ENCODE measurements at regions not wholly inside any gene's neighbourhood (a gene's known extent, or its start where the extent isn't known, plus 50 kb on each side); places are given as distances from the start of the nearest gene placed in this dataset.
"Not testable (repeated sequence)": the region's sequence is repeated elsewhere in the genome, so short reads cannot be mapped to it uniquely, and the experiment has no call there.

GRCh38 chr3:150330174-150330573, 77.9 kb upstream of the TSC22D2 start:
- Histone ChIP-seq H3K9me3 (no peaks in the 10 kb centered on the region), H3K27ac (no peak overlapping the region), H3K4me2 (no peak overlapping the region), H3K27me3 (no peaks in the 10 kb centered on the region), H3K36me3 (no peaks in the 10 kb centered on the region), H3K4me3 (no peak overlapping the region), H4K20me1 (no peaks in the 10 kb centered on the region), H3K4me1 (no peaks in the 10 kb centered on the region), H3K9ac (no peak overlapping the region)
- TF ChIP-seq Cebpa-rat (IDR thresholded peaks at IDR 0.05): no peak

- Histone ChIP-seq H3K4me2 (no peak overlapping the region), H3K4me1 (no peaks in the 10 kb centered on the region), H3K9ac (no peak overlapping the region), H3K9me3 (no peaks in the 10 kb centered on the region), H3K36me3 (no peaks in the 10 kb centered on the region), H3K27ac (no peak overlapping the region), H4K20me1 (no peaks in the 10 kb centered on the region), H3K27me3 (no peaks in the 10 kb centered on the region), H3K4me3 (no peak overlapping the region)
- no peak for TF ChIP-seq Cebpa-rat (IDR thresholded peaks at IDR 0.05)
Measured at GRCh38 chr3:150329408-150329807, 78.7 kb upstream of the TSC22D2 start.

- H3K4me2 ChIP-seq: no peak overlapping the region
- no peak overlapping the region for H3K9ac ChIP-seq
- no peak for TF ChIP-seq Cebpa-rat (IDR thresholded peaks at IDR 0.05)
- no peak overlapping the region for H3K4me3 ChIP-seq
- no peaks in the 10 kb centered on the region for H3K27me3 ChIP-seq
- no peaks in the 10 kb centered on the region for H3K36me3 ChIP-seq
- H3K9me3 ChIP-seq: no peaks in the 10 kb centered on the region
- no peaks in the 10 kb centered on the region for H4K20me1 ChIP-seq
- H3K4me1 ChIP-seq: no peaks in the 10 kb centered on the region
- H3K27ac ChIP-seq: no peak overlapping the region
Measured at GRCh38 chr3:150328654-150329040, 79.5 kb upstream of the TSC22D2 start.

- Histone ChIP-seq H4K20me1 (no peaks in the 10 kb centered on the region), H3K4me2 (no peak overlapping the region), H3K4me1 (no peaks in the 10 kb centered on the region), H3K9me3 (no peaks in the 10 kb centered on the region), H3K4me3 (no peak overlapping the region), H3K27ac (no peak overlapping the region), H3K36me3 (no peaks in the 10 kb centered on the region), H3K9ac (no peak overlapping the region), H3K27me3 (no peaks in the 10 kb centered on the region)
- TF ChIP-seq Cebpa-rat (IDR thresholded peaks at IDR 0.05): no peak
Measured at GRCh38 chr3:150327678-150328653, 80.1 kb upstream of the TSC22D2 start.

GRCh38 chr3:150324788-150325187, 83.3 kb upstream of the TSC22D2 start:
- no peak for TF ChIP-seq Cebpa-rat (IDR thresholded peaks at IDR 0.05)
- H3K4me2 ChIP-seq: no peak overlapping the region
- no peak overlapping the region for H3K4me3 ChIP-seq
- H3K36me3 ChIP-seq: no peaks in the 10 kb centered on the region
- H4K20me1 ChIP-seq: no peaks in the 10 kb centered on the region
- H3K9ac ChIP-seq: no peak overlapping the region
- no peaks in the 10 kb centered on the region for H3K27me3 ChIP-seq
- H3K27ac ChIP-seq: no peak overlapping the region
- H3K9me3 ChIP-seq: no peaks in the 10 kb centered on the region; the same call in 1 of the 2 replicates
- no peaks in the 10 kb centered on the region for H3K4me1 ChIP-seq

GRCh38 chr3:150324245-150324644, 83.9 kb upstream of the TSC22D2 start:
- Histone ChIP-seq H3K4me1 (no peaks in the 10 kb centered on the region), H3K9me3 (no peaks in the 10 kb centered on the region; the same call in 1 of the 2 replicates), H3K9ac (no peak overlapping the region), H3K27me3 (no peaks in the 10 kb centered on the region), H3K36me3 (no peaks in the 10 kb centered on the region), H4K20me1 (no peaks in the 10 kb centered on the region), H3K27ac (no peak overlapping the region), H3K4me3 (no peak overlapping the region), H3K4me2 (no peak overlapping the region)
- no peak for TF ChIP-seq Cebpa-rat (IDR thresholded peaks at IDR 0.05)

GRCh38 chr3:150323770-150324169, 84.3 kb upstream of the TSC22D2 start:
- TF ChIP-seq Cebpa-rat (IDR thresholded peaks at IDR 0.05): no peak
- Histone ChIP-seq H4K20me1 (no peaks in the 10 kb centered on the region), H3K36me3 (no peaks in the 10 kb centered on the region), H3K4me3 (no peak overlapping the region), H3K27ac (no peak overlapping the region), H3K4me2 (no peak overlapping the region), H3K9ac (no peak overlapping the region), H3K27me3 (no peaks in the 10 kb centered on the region), H3K4me1 (no peaks in the 10 kb centered on the region), H3K9me3 (no peaks in the 10 kb centered on the region; the same call in 1 of the 2 replicates)

- not testable (repeated sequence) for H3K4me1 ChIP-seq, H3K36me3 ChIP-seq, H3K4me3 ChIP-seq, H3K27ac ChIP-seq, H3K4me2 ChIP-seq, H3K9ac ChIP-seq, H3K9me3 ChIP-seq, H4K20me1 ChIP-seq, H3K27me3 ChIP-seq
Measured at GRCh38 chr3:150323091-150323490, 85.0 kb upstream of the TSC22D2 start.

- H3K27ac ChIP-seq, H3K9me3 ChIP-seq, H3K27me3 ChIP-seq, H3K4me3 ChIP-seq, H3K4me1 ChIP-seq, H3K36me3 ChIP-seq, H3K9ac ChIP-seq, H4K20me1 ChIP-seq, H3K4me2 ChIP-seq: not testable (repeated sequence)
Measured at GRCh38 chr3:150320971-150321370, 87.1 kb upstream of the TSC22D2 start.

GRCh38 chr3:150319900-150320299, 88.2 kb upstream of the TSC22D2 start:
- H3K27ac ChIP-seq: no peak overlapping the region
- H3K9ac ChIP-seq: no peak overlapping the region
- no peaks in the 10 kb centered on the region; the same call in 1 of the 2 replicates for H3K9me3 ChIP-seq
- H3K4me2 ChIP-seq: no peak overlapping the region
- H3K4me3 ChIP-seq: no peak overlapping the region
- H3K4me1 ChIP-seq: no peaks in the 10 kb centered on the region
- no peaks in the 10 kb centered on the region for H3K36me3 ChIP-seq
- H4K20me1 ChIP-seq: no peaks in the 10 kb centered on the region
- TF ChIP-seq Cebpa-rat (IDR thresholded peaks at IDR 0.05): no peak
- H3K27me3 ChIP-seq: no peaks in the 10 kb centered on the region

Data from BLaER1 (cell line).